Large intestine (tissue), 3 donors: ENCODE measurements at regions not wholly inside any gene's neighbourhood (a gene's known extent, or its start where the extent isn't known, plus 50 kb on each side); places are given as distances from the start of the nearest gene placed in this dataset.

Experiments used
- DNase-seq, 2 donors: peaks; one replicate each; pipeline versions ENCODE4 v3.0.0 to v3.0.0-alpha.2; 2013
- H3K27ac ChIP-seq: one replicate; pipeline ENCODE4 v1.5.1; 2013; ENCODE audit warnings: low read length
- H3K27me3 ChIP-seq: 2 replicates; pipeline ENCODE4 v1.6.1; 2013; ENCODE audit warnings: low read length; ENCODE audit not compliant: control insufficient read depth, insufficient read depth
- H3K36me3 ChIP-seq: 2 replicates; pipeline ENCODE4 v1.6.1; 2013; ENCODE audit warnings: low read length; ENCODE audit not compliant: control insufficient read depth, insufficient read depth
- H3K4me1 ChIP-seq: one replicate; pipeline ENCODE4 v1.6.1; 2013; ENCODE audit warnings: low read length; ENCODE audit not compliant: control insufficient read depth, insufficient read depth
- H3K4me3 ChIP-seq: one replicate; pipeline ENCODE4 v1.5.1; 2013; ENCODE audit warnings: low read length
- H3K9me3 ChIP-seq: one replicate; pipeline ENCODE4 v1.6.1; 2013; ENCODE audit warnings: mild to moderate bottlenecking, low read depth, low read length, moderate library complexity; ENCODE audit not compliant: control insufficient read depth
- WGBS: methylation state at CpG from one replicate; pipeline ENCODE4 v1.1.5; 2013; ENCODE audit warnings: low lambda C conversion rate; ENCODE audit not compliant: insufficient coverage; 5-methylcytosine and 5-hydroxymethylcytosine counted together

DNA sequence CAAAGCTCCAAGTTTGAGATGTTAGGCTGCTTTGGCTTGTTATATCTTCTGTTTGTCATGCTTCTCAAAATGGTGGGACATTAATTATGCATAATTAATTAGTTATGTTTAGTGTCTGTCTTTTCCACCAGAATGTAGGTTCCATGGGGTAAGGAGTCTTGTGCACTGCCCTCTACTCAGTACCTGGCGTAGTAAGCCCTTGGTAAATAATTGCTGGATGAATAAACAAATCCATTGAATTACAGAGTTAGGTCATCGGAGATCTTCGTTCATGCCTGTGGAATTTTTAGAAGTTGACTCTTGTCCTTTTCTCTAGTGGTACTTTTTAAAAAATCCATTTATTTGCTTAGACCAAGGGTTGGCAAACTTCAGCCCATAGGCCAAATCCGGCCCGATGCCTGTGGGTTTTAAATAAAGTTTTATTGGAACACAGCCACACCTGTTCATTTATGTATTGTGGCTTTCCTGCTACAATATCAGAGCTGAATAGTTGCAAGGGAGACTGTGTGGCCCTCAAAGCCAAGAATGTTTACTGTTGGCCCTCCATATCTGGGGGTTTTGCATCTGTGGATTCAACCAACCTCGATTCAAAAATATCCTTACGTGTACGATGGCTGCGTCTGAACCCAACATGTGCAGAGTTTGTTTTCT lies 524.8 kb upstream of the EEF2KMT start:
- DNase-seq = no peak
- 19% methylated on average over 2 of the region's 9 CpGs for WGBS
- no peak overlapping the region for H3K27ac ChIP-seq

DNA sequence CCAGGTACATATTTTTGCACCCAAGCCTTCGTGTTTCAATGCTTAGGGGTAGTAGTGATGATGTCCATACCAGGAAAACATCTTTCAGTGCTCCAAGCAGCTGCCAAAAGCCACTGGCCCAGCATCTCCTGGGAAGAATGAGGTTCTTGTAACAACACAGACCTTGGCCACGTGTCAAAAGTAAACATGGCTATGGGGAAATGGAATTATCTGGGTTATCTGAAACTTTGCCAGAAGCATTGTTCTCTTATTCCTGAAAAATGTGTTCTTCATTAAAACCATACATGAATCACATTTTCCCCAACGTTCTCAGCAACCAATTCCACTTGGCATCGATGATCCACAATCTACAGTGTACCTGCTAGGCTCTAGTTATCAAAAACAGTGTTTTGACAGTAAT lies 524.2 kb upstream of the EEF2KMT start:
- DNase-seq = no peak
- Histone ChIP-seq H3K4me1 (no peaks in the 10 kb centered on the region), H3K27ac (no peak overlapping the region), H3K4me3 (no peak overlapping the region), H3K36me3 (no peaks in the 10 kb centered on the region), H3K9me3 (no peaks in the 10 kb centered on the region), H3K27me3 (peaks cover 3% of the 10 kb centered on the region)
- 69% methylated on average over 3 of the region's 4 CpGs for WGBS

More for the DNA sequence above, 524.8 kb upstream of the EEF2KMT start:
- Histone ChIP-seq H3K27me3 (peaks cover under 1% of the 10 kb centered on the region), H3K36me3 (no peaks in the 10 kb centered on the region), H3K4me3 (no peak overlapping the region), H3K4me1 (no peaks in the 10 kb centered on the region), H3K9me3 (no peaks in the 10 kb centered on the region)

DNA sequence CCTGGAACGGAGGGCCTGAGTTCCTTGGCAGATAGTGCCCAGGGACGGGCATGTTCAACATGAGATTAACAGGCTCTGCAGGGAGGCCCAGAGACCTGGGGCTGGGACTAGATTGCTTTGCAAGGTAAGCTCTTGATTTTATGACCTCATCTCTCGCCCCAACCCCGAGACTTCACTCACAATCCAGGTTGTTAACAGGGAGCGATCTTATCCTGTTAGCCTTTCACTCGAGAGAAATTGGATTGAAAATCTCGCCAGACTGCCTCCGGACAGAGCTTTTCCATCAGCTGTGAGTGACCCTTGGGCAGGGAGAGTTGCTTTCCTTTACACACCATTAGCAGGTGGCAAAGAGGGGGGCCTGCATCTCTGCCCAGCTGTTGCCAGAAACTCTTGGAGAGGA lies 521.7 kb upstream of the EEF2KMT start:
- DNase-seq = no peak
- no peak overlapping the region for H3K4me3 ChIP-seq
- peaks cover 3% of the 10 kb centered on the region for H3K27me3 ChIP-seq
- no peaks in the 10 kb centered on the region for H3K9me3 ChIP-seq
- H3K36me3 ChIP-seq = no peaks in the 10 kb centered on the region
- no peaks in the 10 kb centered on the region for H3K4me1 ChIP-seq
- WGBS = no CpG with 5 or more reads among the region's 8 CpGs
- H3K27ac ChIP-seq = no peak overlapping the region

DNA sequence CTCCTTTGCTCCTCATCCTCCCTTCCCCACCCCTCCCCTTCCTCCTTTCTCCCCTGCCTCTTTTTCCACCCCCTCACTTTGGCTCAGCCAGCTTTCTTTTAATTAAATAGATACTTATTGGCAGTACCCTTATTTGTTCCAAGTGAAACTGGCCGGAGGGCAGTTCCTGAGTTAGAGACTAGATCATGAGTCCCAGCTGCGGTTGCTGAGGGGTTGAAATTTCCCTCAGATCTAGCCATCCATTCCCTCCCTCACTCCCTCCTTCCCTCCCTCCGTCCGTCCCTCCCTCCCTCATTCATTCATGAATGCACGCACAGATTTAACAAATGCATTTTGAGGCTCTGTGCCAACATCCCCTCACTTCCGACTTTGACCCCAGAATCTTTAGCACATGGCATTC lies 519.2 kb upstream of the EEF2KMT start:
- no peaks in the 10 kb centered on the region for H3K4me1 ChIP-seq
- H3K27me3 ChIP-seq = peaks cover 3% of the 10 kb centered on the region
- 83% methylated on average over 1 of the region's 6 CpGs for WGBS
- no peak for DNase-seq
- no peaks in the 10 kb centered on the region for H3K36me3 ChIP-seq
- H3K27ac ChIP-seq = no peak overlapping the region
- H3K9me3 ChIP-seq = no peaks in the 10 kb centered on the region
- H3K4me3 ChIP-seq = no peak overlapping the region

DNA sequence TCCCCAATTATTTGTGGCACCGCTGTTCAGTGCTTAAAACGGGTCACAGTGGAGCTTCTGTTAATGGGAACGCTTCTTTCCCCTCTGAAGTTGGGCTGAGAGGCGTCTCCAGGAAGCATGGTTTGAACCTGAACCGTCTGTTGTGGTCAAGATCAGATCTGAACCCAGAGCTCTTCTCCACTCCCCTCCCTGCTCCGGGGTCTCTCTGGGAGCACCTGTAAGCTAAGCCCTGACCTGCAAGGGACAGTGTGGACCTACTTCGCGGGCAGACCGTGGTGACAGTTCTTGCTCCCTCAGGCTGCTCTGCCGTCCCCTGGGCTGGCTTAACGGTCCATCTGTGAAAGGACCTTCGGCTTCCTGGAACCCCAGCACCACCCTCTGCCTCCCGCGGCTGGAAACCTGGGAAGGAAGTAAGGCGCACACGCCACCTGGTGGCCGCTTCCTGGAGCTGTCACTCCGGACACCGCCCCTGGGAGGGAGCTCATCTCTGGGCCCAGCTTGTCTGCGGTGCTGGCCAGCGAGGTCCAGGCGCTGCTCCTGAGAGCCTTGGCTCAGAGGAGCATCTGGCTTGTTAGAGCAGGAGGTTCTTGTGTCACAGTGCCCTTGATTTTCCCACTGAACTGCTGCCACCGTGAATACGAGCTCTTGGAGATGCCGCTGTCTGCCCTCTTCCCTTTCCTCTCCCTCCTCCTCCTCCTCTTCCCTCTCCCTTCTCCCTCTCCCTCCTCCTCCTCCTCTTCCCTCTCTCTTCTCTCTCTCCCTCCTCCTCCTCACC lies 518.5 kb upstream of the EEF2KMT start:
- Histone ChIP-seq H3K4me3 (no peak overlapping the region), H3K27me3 (peaks cover 3% of the 10 kb centered on the region), H3K27ac (no peak overlapping the region), H3K36me3 (no peaks in the 10 kb centered on the region), H3K9me3 (no peaks in the 10 kb centered on the region), H3K4me1 (no peaks in the 10 kb centered on the region)
- WGBS = 25% methylated on average over 2 of the region's 25 CpGs
- DNase-seq = peak; percentile 29 to 32

DNA sequence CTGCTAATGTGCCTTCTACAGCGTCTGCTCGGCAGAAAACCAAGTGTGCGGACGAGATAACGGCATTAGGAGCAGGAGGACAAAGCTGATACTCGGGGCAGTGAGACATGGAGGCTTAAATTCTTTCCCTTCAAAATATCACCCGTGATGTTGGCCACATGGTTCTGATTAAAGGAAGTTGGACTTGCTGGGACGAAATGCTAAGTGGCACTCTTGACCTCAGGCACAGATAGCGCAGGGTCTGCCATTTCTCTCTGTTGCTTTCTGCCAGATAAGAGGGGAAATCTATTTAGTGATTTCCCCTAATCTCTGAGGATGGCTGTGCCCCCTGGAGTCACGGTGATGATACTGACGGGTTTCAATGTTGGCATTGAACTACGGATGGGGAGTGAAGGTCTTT lies 509.6 kb upstream of the EEF2KMT start:
- H3K9me3 ChIP-seq = no peaks in the 10 kb centered on the region
- no CpG with 5 or more reads among the region's 12 CpGs for WGBS
- H3K27ac ChIP-seq = no peak overlapping the region

DNA sequence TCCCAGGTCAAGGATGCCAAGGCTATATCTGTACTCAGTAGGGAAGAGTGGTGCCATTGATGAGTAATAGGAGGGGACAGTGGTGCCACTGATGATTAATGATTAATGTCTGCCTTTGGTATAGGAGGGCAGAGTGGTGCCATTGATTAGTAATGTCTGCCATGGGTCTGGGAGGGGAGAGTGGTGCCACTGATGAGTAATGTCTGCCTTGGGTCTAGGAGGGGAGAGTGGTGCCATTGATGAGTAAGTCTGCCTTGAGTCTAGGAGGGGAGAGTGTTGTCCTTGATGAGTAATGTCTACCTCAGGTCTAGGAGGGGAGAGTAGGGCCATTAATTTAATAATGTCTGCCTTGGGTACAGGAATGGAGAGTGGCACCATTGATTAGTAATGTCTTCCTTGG lies 507.8 kb upstream of the EEF2KMT start:
- Histone ChIP-seq H3K36me3 (no peaks in the 10 kb centered on the region), H3K9me3 (no peaks in the 10 kb centered on the region), H3K27me3 (no peaks in the 10 kb centered on the region), H3K4me3 (no peak overlapping the region), H3K4me1 (no peaks in the 10 kb centered on the region), H3K27ac (no peak overlapping the region)
- DNase-seq = no peak

More for the DNA sequence above, 509.6 kb upstream of the EEF2KMT start:
- no peak for DNase-seq
- no peaks in the 10 kb centered on the region for H3K27me3 ChIP-seq
- no peaks in the 10 kb centered on the region for H3K36me3 ChIP-seq
- no peaks in the 10 kb centered on the region for H3K4me1 ChIP-seq
- H3K4me3 ChIP-seq = no peak overlapping the region

DNA sequence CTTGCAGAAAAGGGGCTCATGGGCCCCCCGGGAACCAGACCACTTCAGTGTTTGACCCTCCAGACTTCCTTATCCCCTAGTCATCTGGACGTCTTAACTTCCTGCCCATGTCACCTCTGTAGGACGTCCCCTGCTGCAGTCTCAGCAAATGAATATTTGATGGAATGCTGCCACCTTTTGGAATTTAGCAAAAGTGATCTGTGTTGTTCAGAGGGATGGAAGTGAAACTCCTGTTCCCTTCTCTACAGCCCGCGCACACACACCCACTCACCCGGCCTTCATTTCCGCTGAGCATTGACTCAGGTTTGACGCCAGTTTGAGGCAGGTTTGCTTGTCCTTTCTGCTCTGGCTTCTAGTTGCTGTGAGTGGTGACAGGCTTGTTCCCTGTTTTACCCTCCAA lies 507.2 kb upstream of the EEF2KMT start:
- H3K27me3 ChIP-seq = no peaks in the 10 kb centered on the region
- no peaks in the 10 kb centered on the region for H3K4me1 ChIP-seq
- no peaks in the 10 kb centered on the region for H3K9me3 ChIP-seq
- H3K4me3 ChIP-seq = no peak overlapping the region
- no peak for DNase-seq
- no peak overlapping the region for H3K27ac ChIP-seq
- WGBS = no CpG with 5 or more reads among the region's 8 CpGs
- H3K36me3 ChIP-seq = no peaks in the 10 kb centered on the region

DNA sequence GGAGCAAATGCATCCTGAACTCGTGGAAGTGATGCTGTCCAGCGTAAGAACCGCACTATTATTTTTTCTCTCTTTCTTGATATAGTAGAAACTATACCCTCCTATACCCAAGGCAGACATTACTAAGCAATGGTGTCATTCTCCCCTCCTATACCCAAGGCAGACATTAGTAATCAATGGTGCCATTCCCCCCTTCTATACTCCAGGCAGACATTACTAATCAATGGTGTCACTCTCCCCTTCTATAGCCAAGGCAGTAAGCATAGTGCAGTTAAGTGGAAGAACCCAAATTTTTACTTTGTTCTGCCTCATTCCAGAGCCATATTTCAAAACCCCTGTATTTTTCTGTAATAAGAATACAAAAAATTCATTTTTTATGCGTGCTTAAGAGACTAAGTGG lies 506.2 kb upstream of the EEF2KMT start:
- H3K36me3 ChIP-seq = no peaks in the 10 kb centered on the region
- H3K9me3 ChIP-seq = no peaks in the 10 kb centered on the region
- 88% methylated on average over 1 of the region's 4 CpGs for WGBS
- H3K27ac ChIP-seq = no peak overlapping the region
- no peak overlapping the region for H3K4me3 ChIP-seq
- no peak for DNase-seq
- no peaks in the 10 kb centered on the region for H3K4me1 ChIP-seq
- H3K27me3 ChIP-seq = no peaks in the 10 kb centered on the region

DNA sequence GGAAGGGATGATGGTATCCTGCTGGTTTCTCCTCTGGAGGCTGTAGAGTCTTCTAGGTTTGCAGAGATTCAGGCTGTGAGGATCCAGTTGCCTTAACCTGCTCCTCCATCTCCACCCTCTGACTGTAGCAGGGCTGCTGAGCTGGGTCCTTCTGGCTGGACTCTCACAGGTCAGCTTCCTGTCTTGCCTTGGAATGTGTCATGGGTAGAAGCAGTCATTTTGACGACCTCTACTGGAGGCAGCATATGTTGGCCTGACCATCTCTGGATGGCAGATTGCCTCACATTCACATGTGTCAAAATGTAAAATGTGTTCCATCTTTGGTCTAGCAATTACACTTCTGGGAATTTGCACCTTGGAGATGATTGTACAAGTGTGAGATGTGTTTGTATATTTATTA lies 504.4 kb upstream of the EEF2KMT start:
- Histone ChIP-seq H3K9me3 (no peaks in the 10 kb centered on the region), H3K36me3 (no peaks in the 10 kb centered on the region), H3K27me3 (no peaks in the 10 kb centered on the region), H3K4me1 (no peaks in the 10 kb centered on the region), H3K27ac (no peak overlapping the region), H3K4me3 (no peak overlapping the region)
- DNase-seq = no peak
- no CpG with 5 or more reads among the region's 1 CpG for WGBS

DNA sequence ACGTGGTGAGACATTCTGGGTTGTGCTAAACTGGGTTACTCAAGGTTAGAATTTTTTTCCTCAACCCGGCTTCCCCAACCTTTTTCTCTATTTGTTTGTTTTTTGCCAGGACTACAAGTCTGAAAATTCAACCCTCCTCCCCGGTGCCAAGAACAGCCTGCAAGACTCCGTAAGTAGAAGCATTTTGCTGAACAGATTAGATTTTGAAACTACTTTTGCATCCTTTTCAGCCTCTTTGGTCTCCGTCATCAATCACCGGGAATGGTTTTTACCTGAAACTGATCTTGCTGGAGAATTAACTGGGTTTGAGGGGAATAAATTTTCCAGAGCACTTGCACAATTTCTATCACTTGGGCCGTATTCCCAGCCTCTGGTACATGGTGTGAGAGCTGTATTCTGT lies 501.2 kb upstream of the EEF2KMT start:
- DNase-seq = no peak
- Histone ChIP-seq H3K4me3 (no peak overlapping the region), H3K27ac (no peak overlapping the region), H3K36me3 (no peaks in the 10 kb centered on the region), H3K27me3 (no peaks in the 10 kb centered on the region), H3K9me3 (no peaks in the 10 kb centered on the region), H3K4me1 (no peaks in the 10 kb centered on the region)
- WGBS = no CpG with 5 or more reads among the region's 7 CpGs
